GM18502 (cell line): ENCODE measurements at regions not wholly inside any gene's neighbourhood (a gene's known extent, or its start where the extent isn't known, plus 50 kb on each side); places are given as distances from the start of the nearest gene placed in this dataset.

ENCODE experiments used
- ATAC-seq: cut with Tn5 transposase; IDR thresholded peaks from one replicate; pipeline ENCODE4 v1.9.1; 2021; ENCODE audit warnings: mild to moderate bottlenecking; ENCODE audit not compliant: unreplicated experiment, poor library complexity

- ATAC-seq: no peak
Measured at GRCh38 chr18:1875219-1875618, 696.1 kb downstream of the METTL4 start.

- no peak for ATAC-seq
Measured at GRCh38 chr18:1884623-1885022, 686.7 kb downstream of the METTL4 start.

GRCh38 chr18:1891641-1892040, 679.7 kb downstream of the METTL4 start:
- ATAC-seq: no peak

- no peak for ATAC-seq
Measured at GRCh38 chr18:1892191-1892590, 679.1 kb downstream of the METTL4 start.

- no peak for ATAC-seq
Measured at GRCh38 chr18:1895456-1896185, 675.7 kb downstream of the METTL4 start.

GRCh38 chr18:1906421-1906820, 664.9 kb downstream of the METTL4 start:
- no peak for ATAC-seq

- no peak for ATAC-seq
Measured at GRCh38 chr18:1907470-1908206, 663.7 kb downstream of the METTL4 start.

GRCh38 chr18:1914489-1914888, 656.8 kb downstream of the METTL4 start:
- no peak for ATAC-seq

- ATAC-seq: no peak
Measured at GRCh38 chr18:1916869-1917523, 654.3 kb downstream of the METTL4 start.

- ATAC-seq: no peak
Measured at GRCh38 chr18:1917569-1917968, 653.7 kb downstream of the METTL4 start.

- no peak for ATAC-seq
Measured at GRCh38 chr18:1922066-1922465, 649.2 kb downstream of the METTL4 start.

GRCh38 chr18:1928711-1929110, 642.6 kb downstream of the METTL4 start:
- ATAC-seq: no peak

- ATAC-seq: no peak
Measured at GRCh38 chr18:1929720-1930119, 641.6 kb downstream of the METTL4 start.

GRCh38 chr18:1930291-1931270, 640.7 kb downstream of the METTL4 start:
- no peak for ATAC-seq

- no peak for ATAC-seq
Measured at GRCh38 chr18:1952486-1952885, 618.8 kb downstream of the METTL4 start.

- no peak for ATAC-seq
Measured at GRCh38 chr18:1954583-1955312, 616.6 kb downstream of the METTL4 start.

GRCh38 chr18:1958798-1959197, 612.5 kb downstream of the METTL4 start:
- no peak for ATAC-seq

- no peak for ATAC-seq
Measured at GRCh38 chr18:1965016-1965415, 606.3 kb downstream of the METTL4 start.

- no peak for ATAC-seq
Measured at GRCh38 chr18:1965541-1965940, 605.8 kb downstream of the METTL4 start.
